OCI-LY7 (cell line): ENCODE measurements at regions not wholly inside any gene's neighbourhood (a gene's known extent, or its start where the extent isn't known, plus 50 kb on each side); places are given as distances from the start of the nearest gene placed in this dataset.
"Not testable (repeated sequence)": the region's sequence is repeated elsewhere in the genome, so short reads cannot be mapped to it uniquely, and the experiment has no call there.

Source experiments
- BruUV-seq: library from RNA; stranded (reverse); fragments of 400-500 nt; replicated peaks from 2 replicates; lab custom pipeline; 2021; lab: Mats Ljungman, UMichigan
- CTCF ChIA-PET: fragments of 300-600 bp; sonication (Branson Sonifier 250); formaldehyde crosslinking; loops from one replicate; lab custom pipeline; 2022; ENCODE audit warnings: antibody characterized with exemption; ENCODE audit not compliant: unreplicated experiment; lab: Charles Lee
- POLR2A ChIA-PET: fragments of 300-600 bp; sonication (Branson Sonifier 250); formaldehyde crosslinking; loops from one replicate; lab custom pipeline; 2022; ENCODE audit warnings: antibody characterized with exemption; lab: Charles Lee
- DNase-seq: peaks from one replicate; pipeline ENCODE4 v3.0.0-alpha.2; 2015; ENCODE audit warnings: low spot score
- H2AFZ ChIP-seq: fragments of 200-600 bp; sonication (generic), shearing (Covaris generic); 2 replicates; pipeline ENCODE4 v1.6.1; 2014; ENCODE audit warnings: mild to moderate bottlenecking, antibody characterized with exemption, low read length, moderate library complexity
- H3K27ac ChIP-seq: fragments of 200-600 bp; sonication (generic); 2 replicates; pipeline ENCODE4 v1.5.1; 2014; ENCODE audit warnings: mixed run types, low read depth, mild to moderate bottlenecking, moderate library complexity, low read length, inconsistent platforms; ENCODE audit not compliant: poor library complexity, severe bottlenecking
- H3K36me3 ChIP-seq: fragments of 200-600 bp; sonication (generic); 2 replicates; pipeline ENCODE4 v1.6.1; 2014; ENCODE audit warnings: mild to moderate bottlenecking, antibody characterized with exemption, low read length, moderate library complexity, mixed read lengths; ENCODE audit not compliant: insufficient read depth
- H3K4me1 ChIP-seq: fragments of 200-600 bp; sonication (generic); 2 replicates; pipeline ENCODE4 v1.5.1; 2014; ENCODE audit warnings: mild to moderate bottlenecking, low read length; ENCODE audit not compliant: insufficient read depth, poor library complexity, severe bottlenecking
- H3K4me2 ChIP-seq: fragments of 200-600 bp; sonication (generic); 2 replicates; pipeline ENCODE4 v1.6.1; 2014; ENCODE audit warnings: mild to moderate bottlenecking, low read length
- H3K4me3 ChIP-seq: fragments of 200-600 bp; sonication (generic); 2 replicates; pipeline ENCODE4 v1.5.1; 2014; ENCODE audit warnings: mild to moderate bottlenecking, low read depth, low read length; ENCODE audit not compliant: poor library complexity, severe bottlenecking
- H3K79me2 ChIP-seq: fragments of 200-600 bp; sonication (generic); 2 replicates; pipeline ENCODE4 v1.6.1; 2016; ENCODE audit warnings: low read depth, mild to moderate bottlenecking, low read length, moderate library complexity, mixed read lengths; ENCODE audit not compliant: insufficient read depth
- H3K9me2 ChIP-seq: fragments of 200-600 bp; sonication (generic); 2 replicates; pipeline ENCODE4 v1.6.1; 2016; ENCODE audit warnings: mild to moderate bottlenecking, low read length, mixed read lengths; ENCODE audit not compliant: insufficient read depth
- H3K9me3 ChIP-seq: fragments of 200-600 bp; sonication (generic); 2 replicates; pipeline ENCODE4 v1.6.1; 2014; ENCODE audit warnings: mild to moderate bottlenecking, mixed run types, low read length, mixed read lengths
- H4K20me1 ChIP-seq: fragments of 200-600 bp; sonication (generic); 2 replicates; pipeline ENCODE4 v1.6.1; 2014; ENCODE audit warnings: mild to moderate bottlenecking, antibody characterized with exemption, low read length, moderate library complexity, mixed read lengths; ENCODE audit not compliant: insufficient read depth
- CTCF ChIP-seq: fragments of 200-600 bp; sonication (generic); conservative IDR thresholded peaks from 2 replicates; pipeline ENCODE4 v1.5.1; 2014; ENCODE audit warnings: mild to moderate bottlenecking, antibody characterized with exemption, low read length, moderate library complexity, mixed read lengths
- EZH2phosphoT487 ChIP-seq: fragments of 200-600 bp; sonication (generic); IDR thresholded peaks from 2 replicates; pipeline ENCODE4 v1.6.1; 2018; ENCODE audit warnings: low read depth, borderline replicate concordance, mild to moderate bottlenecking, mixed run types, antibody characterized with exemption, low read length, moderate library complexity, mixed read lengths
- intact Hi-C: fragments of 100-400 bp; cut with micrococcal nuclease; formaldehyde crosslinking; loops from one replicate; pipeline ENCODE4 v1.10.0; 2022; ENCODE audit not compliant: unreplicated experiment

DNA sequence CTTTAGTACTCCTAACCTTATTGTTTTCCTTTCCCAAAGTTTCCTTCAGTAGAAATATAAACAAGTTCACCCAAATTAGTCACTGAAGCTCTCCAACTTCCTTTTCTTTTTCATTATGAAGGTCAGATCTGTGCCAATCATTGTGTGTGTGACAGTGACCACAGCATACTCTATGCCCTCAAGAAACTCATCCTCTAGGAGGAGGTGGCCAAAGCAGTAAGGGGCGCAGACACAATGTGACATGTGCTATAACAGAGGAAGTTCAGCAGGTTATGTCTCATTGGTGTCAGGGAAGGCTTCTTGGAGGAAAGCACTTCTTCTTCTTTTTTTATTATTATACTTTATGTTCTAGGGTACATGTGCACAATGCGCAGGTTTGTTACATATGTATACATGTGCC lies 60.0 kb upstream of the PSME4 start:
- no peak for TF ChIP-seq CTCF
- TF ChIP-seq EZH2phosphoT487, result no peak
- POLR2A ChIA-PET, result interaction anchor here (1.2 kb wide), 1 partner anchor 8 kb away, joined by 3 read pairs; no protein-coding TSS in a partner anchor
- Histone ChIP-seq H3K4me3 (no peak overlapping the region), H3K4me1 (no peaks in the 10 kb centered on the region), H4K20me1 (no peaks in the 10 kb centered on the region), H3K36me3 (no peaks in the 10 kb centered on the region), H3K27ac (no peak overlapping the region), H2AFZ (no peak overlapping the region), H3K9me3 (no peaks in the 10 kb centered on the region), H3K9me2 (no peaks in the 10 kb centered on the region), H3K4me2 (no peak overlapping the region), H3K79me2 (no peaks in the 10 kb centered on the region)
- CTCF ChIA-PET, result no interaction called here
- no peak for DNase-seq
- intact Hi-C loops, result no loop called here
- BruUV-seq, result no TSS peak

- no peak overlapping the region for H2AFZ ChIP-seq
- no peaks in the 10 kb centered on the region for H3K36me3 ChIP-seq
- intact Hi-C loops, result no loop called here
- no peak overlapping the region for H3K27ac ChIP-seq
- H3K79me2 ChIP-seq, result no peaks in the 10 kb centered on the region
- DNase-seq, result no peak
- H4K20me1 ChIP-seq, result no peaks in the 10 kb centered on the region
- TF ChIP-seq CTCF (no peak), EZH2phosphoT487 (no peak)
- no TSS peak for BruUV-seq
- no peaks in the 10 kb centered on the region for H3K4me1 ChIP-seq
- CTCF ChIA-PET, result no interaction called here
- no peak overlapping the region for H3K4me2 ChIP-seq
- POLR2A ChIA-PET, result interaction anchor here (1.2 kb wide), 1 partner anchor 9 kb away, joined by 3 read pairs; no protein-coding TSS in a partner anchor
- no peaks in the 10 kb centered on the region for H3K9me3 ChIP-seq
- no peaks in the 10 kb centered on the region for H3K9me2 ChIP-seq
- H3K4me3 ChIP-seq, result no peak overlapping the region
These were observed 59.6 kb upstream of the PSME4 start for GRCh38 chr2:54030396-54030741.

GRCh38 chr2:54029721-54030395 lies 59.1 kb upstream of the PSME4 start:
- no peaks in the 10 kb centered on the region for H3K79me2 ChIP-seq
- no peaks in the 10 kb centered on the region for H4K20me1 ChIP-seq
- H3K4me1 ChIP-seq, result no peaks in the 10 kb centered on the region
- TF ChIP-seq EZH2phosphoT487, result no peak
- no peak for TF ChIP-seq CTCF
- no peak for DNase-seq
- no peak overlapping the region for H2AFZ ChIP-seq
- ChIA-PET CTCF (no interaction called here), POLR2A (interaction anchor here (1.2 to 1.6 kb wide), 2 partner anchors 9 to 23 kb away, joined by 3 read pairs; no protein-coding TSS in a partner anchor)
- no peaks in the 10 kb centered on the region for H3K36me3 ChIP-seq
- no TSS peak for BruUV-seq
- intact Hi-C loops, result no loop called here
- no peak overlapping the region for H3K4me2 ChIP-seq
- H3K9me3 ChIP-seq, result 0 out of 2 replicates have a peak, but pooled peaks cover 5% of the 10 kb centered on the region
- no peak overlapping the region for H3K27ac ChIP-seq
- H3K4me3 ChIP-seq, result no peak overlapping the region
- H3K9me2 ChIP-seq, result no peaks in the 10 kb centered on the region

DNA sequence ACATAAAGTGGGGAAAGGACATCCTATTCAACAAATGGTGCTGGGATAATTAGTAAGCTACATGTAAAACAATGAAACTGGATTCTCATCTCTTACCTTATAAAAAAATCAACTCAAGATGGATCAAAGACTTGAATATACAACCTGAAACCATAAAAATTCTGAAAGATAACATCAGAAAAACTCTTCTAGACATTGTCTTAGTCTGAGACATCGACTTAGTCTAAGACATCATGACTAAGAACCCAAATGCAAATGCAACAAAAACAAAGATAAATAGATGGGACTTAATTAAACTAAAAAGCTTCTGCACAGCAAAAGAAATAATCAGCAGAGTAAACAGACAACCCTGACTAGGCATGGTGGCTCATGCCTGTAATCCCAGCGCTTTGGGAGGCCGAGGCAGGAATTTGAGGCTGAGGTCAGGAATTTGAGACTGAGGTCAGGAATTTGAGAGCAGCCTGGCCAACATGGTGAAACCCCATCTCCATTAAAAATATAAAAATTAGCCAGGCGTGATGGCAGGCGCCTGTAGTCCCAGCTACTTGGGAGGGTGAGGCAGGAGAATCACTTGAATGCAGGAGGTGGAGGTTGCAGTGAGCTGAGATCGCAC lies 54.8 kb upstream of the PSME4 start:
- H3K9me3 ChIP-seq, result peaks cover 17% of the 10 kb centered on the region; the same call in 1 of the 2 replicates
- BruUV-seq, H2AFZ ChIP-seq, H3K4me2 ChIP-seq, H4K20me1 ChIP-seq, H3K79me2 ChIP-seq, H3K36me3 ChIP-seq, CTCF ChIA-PET, POLR2A ChIA-PET, H3K9me2 ChIP-seq, H3K4me3 ChIP-seq, H3K27ac ChIP-seq, intact Hi-C loops, H3K4me1 ChIP-seq, DNase-seq: not testable (repeated sequence)
